ENCODE measurements at regions not wholly inside any gene's neighbourhood (a gene's known extent, or its start where the extent isn't known, plus 50 kb on each side); places are given as distances from the start of the nearest gene placed in this dataset.

DNA sequence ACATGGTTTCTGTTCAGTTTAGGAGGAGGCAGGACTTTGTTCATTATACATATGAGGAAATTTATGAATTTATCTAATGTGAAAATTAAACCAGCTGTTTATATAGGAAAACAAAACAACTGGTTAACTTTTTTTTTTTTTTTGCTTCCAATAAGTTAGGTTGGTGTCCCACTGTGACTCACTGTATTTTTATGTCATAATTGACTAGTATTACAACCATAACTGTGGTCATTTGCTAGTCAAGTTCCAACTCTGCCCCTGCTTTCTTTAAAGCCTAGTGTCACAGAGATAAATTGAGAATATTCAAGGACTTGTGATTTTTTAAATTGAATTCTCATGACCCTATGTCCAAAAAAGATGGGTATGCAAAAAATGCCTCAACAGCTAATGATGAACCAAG is 227.7 kb downstream of the BCAT1 start:
- no peak for DNase-seq

DNA sequence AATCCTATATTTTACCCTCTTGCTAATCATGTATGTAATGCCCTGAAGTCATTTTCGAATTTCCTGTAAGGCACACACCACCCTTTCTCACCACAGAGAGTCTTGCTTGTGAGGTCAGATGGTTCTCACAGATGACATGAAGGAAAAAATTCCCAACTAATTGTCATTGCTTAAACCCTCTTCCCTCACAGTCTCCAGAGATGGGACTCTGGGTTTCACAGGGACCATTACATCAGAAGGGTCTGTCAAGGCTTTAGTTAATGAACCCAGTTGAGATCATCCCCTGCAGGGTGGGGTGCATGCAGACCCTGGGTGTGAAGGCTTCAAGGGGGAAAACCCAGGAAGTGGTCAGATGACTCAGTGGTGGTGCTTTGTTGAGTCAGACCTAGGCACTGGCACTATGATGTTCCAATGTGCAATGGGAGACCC is 229.6 kb downstream of the BCAT1 start:
- no peak for DNase-seq

GRCh38 chr12:24718617-24719016 is 230.3 kb downstream of the BCAT1 start:
- DNase-seq = no peak

- no peak for DNase-seq
These were observed 234.7 kb downstream of the BCAT1 start for GRCh38 chr12:24714237-24714636.

GRCh38 chr12:24711056-24712008 is 237.6 kb downstream of the BCAT1 start:
- no peak for DNase-seq

DNA sequence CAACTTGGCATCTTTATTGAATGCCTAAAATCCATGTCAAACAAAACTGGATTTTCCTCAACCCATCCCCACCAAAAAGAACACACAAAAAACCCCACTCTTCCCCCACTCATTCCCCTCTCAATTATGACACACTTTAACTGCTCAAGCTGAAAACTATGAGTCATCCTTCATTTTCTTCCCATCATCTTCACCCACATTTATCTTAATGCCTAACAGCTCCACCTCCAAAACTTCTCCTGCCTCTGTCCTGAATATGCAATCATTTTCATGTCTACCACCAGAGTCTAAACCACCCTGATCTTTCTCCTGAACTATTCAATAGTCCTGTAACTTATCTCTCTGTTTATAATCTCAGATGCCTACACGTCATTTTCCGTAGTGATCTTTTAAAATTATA is 239.7 kb downstream of the BCAT1 start:
- DNase-seq = no peak

DNA sequence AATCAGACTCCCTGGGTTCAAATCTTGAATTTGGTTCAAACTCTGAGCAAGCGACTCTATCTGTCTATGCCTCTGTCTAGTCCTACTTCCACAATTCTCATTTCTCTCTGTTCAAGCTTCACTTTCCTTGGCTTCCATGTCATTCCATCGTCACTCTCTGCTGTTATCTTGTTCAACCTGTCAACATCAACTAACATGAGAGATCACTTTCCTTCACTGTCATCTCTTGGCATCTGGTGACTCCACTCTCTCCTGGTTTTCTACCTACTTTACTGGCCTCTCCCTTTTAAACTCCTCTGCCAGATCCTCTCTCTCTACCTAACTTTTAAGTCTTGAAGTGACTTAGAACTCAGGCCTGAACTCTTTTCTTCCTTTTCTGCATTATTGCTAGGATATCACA is 240.2 kb downstream of the BCAT1 start:
- no peak for DNase-seq

GRCh38 chr12:24708043-24708442 is 240.9 kb downstream of the BCAT1 start:
- DNase-seq = no peak

- no peak for DNase-seq
These were observed 241.6 kb downstream of the BCAT1 start for GRCh38 chr12:24707334-24707733.

DNA sequence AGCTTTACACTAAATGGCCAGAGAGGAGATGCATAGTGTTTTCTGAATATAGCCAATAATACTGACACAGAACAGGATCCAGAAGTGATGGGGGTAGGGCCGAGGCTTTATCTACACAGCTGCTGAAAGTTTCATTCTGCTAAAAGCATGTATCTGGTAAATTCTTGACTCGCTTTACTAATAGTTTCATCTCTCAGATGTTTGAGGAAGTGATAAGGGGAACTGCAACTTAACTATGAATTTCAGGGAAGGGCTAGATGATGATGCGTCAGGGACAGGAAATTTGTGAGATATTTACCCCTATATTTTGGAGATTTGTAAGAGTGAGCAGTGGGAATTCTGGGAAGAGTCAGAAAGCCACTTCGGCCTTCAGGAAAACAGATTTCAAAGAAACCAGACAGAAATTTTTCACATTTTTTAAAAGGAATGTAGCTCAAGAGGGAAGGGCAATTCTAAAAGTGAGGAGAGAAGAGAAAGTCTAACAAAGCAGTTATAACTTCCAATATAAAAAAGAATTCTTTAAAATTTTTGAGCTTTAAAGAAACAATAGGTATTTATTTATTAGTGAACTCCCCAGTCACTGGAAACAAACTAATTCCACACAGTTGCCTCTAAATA is 243.1 kb downstream of the BCAT1 start:
- DNase-seq = no peak

- DNase-seq = no peak
These were observed 243.7 kb downstream of the BCAT1 start for GRCh38 chr12:24705216-24705615.

DNA sequence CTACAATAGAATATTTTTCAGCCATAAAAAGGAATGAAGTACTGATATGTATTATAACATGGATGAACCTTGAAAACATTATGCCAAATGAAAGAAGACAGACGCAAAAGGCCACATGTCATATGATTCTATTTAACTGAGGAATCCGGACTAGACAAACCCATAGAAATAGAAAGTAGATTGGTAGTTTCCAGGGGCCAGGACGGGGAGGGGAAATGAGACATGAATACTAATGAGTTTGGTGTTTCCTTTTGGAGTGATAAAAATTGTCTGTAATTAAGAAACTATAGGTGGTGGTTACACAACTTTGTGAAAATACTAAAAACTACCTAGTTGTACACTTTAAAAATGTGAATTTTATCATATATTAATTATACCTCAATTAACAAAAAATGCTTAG is 247.6 kb downstream of the BCAT1 start:
- no peak for DNase-seq

- no peak for DNase-seq
These were observed 249.9 kb downstream of the BCAT1 start for GRCh38 chr12:24698972-24699371.

GRCh38 chr12:24697769-24698168 is 251.1 kb downstream of the BCAT1 start:
- no peak for DNase-seq

- no peak for DNase-seq
These were observed 251.6 kb downstream of the BCAT1 start for GRCh38 chr12:24697295-24697694.

GRCh38 chr12:24696800-24697199 is 252.1 kb downstream of the BCAT1 start:
- DNase-seq = no peak

GRCh38 chr12:24695657-24696329 is 253.1 kb downstream of the BCAT1 start:
- no peak for DNase-seq

- no peak for DNase-seq
These were observed 253.8 kb downstream of the BCAT1 start for GRCh38 chr12:24695103-24695502.

DNA sequence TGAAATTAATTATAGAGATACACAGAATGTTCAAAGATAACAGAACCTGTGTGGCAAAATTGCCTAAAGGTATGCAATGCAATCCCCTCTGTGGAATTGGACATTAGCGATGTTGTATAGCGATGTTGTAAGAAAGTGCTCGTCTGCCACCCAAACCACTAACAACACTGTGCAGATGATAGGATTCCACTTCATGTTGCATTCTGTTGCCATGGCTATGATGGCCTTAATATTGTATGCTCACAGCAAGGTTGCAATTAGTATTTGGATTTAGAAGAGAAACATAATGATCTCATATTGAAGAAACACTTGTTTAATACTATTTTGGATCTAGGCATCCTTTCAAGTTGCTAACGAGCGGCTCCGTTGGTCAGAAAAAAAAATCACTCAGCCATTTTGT is 260.3 kb downstream of the BCAT1 start:
- no peak for DNase-seq

DNA sequence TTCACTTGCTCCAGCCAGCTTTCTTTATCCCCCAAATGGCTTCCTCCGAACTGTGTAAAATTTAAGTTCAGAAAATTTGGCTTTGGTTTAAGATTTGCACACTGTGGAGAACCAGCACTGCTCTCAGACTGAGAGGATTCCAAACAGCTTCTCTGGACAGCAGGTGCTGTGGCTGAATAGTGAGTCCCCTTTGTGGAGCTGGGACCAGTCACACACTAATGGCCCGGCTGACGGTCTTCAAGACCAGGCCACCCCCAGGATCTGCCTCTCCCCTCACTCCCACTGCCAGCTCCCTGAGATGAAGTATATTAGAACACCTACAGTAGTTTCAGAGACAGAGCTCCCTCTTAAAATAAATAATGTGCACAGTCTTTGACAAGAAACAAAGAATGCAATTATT is 267.3 kb downstream of the BCAT1 start:
- DNase-seq = no peak

DNA sequence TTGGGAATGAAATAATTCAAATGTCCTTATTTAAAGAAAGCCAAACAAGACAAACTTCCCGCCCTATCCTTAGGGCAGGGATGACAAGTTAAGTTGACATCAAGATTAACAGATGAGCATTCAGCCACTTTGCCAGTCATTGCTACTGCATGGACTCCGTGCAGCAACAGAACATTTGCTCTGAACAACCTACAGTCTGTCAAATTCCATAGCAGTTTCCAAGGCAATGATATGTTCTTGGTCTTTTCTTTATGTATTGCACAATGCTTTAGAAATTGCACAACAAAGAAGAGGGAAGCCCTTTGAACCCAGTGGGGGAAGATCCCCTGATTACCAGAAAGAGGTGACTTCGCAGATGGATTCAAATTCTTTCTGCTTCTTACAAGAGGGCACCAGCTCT is 269.8 kb downstream of the BCAT1 start:
- DNase-seq = no peak

- no peak for DNase-seq
These were observed 270.5 kb downstream of the BCAT1 start for GRCh38 chr12:24678436-24678835.

DNA sequence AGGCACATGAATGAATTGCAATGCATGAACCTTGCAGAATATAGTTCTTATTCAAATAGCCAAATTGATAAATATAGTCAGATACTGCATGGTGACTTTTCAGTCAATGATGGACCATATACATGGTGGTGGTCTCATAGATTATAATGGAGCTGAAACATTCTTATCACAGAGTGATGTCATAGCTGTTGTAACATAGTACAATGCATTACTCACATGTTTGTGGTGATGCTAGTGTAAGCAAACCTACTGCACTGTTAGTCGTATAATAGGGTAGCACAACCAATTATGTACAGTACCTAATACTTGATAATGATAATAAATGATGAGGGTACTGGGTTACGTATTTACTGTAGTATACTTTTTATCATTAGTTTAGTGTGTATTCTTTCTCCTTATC is 280.3 kb downstream of the BCAT1 start:
- no peak for DNase-seq

Measured in GOT3 (cell line).